ENCODE measurements at regions not wholly inside any gene's neighbourhood (a gene's known extent, or its start where the extent isn't known, plus 50 kb on each side); places are given as distances from the start of the nearest gene placed in this dataset.

DNA sequence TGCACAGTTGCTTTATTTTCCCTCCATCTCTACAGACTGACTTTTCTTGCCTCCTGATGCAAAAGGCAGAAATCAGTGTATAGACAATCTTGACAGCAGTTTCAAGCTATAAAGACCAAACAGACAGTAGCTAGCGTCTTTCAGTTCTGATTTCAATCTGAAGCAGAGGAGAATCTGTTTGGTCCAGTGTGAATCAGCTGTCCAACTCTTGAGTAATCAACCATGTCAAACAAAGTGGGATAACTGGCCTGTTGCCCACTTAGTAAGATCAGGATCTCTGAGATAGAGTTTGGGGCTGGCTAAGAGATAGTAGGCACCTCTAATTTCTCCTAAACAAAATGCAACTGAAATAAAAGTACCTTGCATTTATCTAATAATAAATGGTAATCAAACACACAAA, 797.4 kb upstream of the FBXO33 start:
- TF ChIP-seq POLR2AphosphoS5 (IDR thresholded peaks at IDR 0.05; ENCODE audit: low read depth, low read length) (no peak), TAF1 (IDR thresholded peaks at IDR 0.05; ENCODE audit: borderline replicate concordance, insufficient read depth, low read length) (no peak), FOXP2 (optimal IDR thresholded peaks at IDR 0.05; ENCODE audit: borderline replicate concordance, extremely low read depth, extremely low read length, insufficient read depth) (no peak)
- TF ChIP-seq, protein P1, sequence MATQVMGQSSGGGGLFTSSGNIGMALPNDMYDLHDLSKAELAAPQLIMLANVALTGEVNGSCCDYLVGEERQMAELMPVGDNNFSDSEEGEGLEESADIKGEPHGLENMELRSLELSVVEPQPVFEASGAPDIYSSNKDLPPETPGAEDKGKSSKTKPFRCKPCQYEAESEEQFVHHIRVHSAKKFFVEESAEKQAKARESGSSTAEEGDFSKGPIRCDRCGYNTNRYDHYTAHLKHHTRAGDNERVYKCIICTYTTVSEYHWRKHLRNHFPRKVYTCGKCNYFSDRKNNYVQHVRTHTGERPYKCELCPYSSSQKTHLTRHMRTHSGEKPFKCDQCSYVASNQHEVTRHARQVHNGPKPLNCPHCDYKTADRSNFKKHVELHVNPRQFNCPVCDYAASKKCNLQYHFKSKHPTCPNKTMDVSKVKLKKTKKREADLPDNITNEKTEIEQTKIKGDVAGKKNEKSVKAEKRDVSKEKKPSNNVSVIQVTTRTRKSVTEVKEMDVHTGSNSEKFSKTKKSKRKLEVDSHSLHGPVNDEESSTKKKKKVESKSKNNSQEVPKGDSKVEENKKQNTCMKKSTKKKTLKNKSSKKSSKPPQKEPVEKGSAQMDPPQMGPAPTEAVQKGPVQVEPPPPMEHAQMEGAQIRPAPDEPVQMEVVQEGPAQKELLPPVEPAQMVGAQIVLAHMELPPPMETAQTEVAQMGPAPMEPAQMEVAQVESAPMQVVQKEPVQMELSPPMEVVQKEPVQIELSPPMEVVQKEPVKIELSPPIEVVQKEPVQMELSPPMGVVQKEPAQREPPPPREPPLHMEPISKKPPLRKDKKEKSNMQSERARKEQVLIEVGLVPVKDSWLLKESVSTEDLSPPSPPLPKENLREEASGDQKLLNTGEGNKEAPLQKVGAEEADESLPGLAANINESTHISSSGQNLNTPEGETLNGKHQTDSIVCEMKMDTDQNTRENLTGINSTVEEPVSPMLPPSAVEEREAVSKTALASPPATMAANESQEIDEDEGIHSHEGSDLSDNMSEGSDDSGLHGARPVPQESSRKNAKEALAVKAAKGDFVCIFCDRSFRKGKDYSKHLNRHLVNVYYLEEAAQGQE (IDR thresholded peaks at IDR 0.05; ENCODE audit: insufficient read depth in 1 of 2, low read depth in 2 of 2, low read length in 2 of 2): no peak

Measured in PFSK-1 (cell line).